Liver (tissue), 3 donors: ENCODE measurements at regions not wholly inside any gene's neighbourhood (a gene's known extent, or its start where the extent isn't known, plus 50 kb on each side); places are given as distances from the start of the nearest gene placed in this dataset.

Experiments used
- CTCF ChIP-seq: fragments of 150-350 bp; IDR thresholded peaks from 2 replicates; pipeline ENCODE4 v1.5.1; 2017; ENCODE audit warnings: improper control_type of control experiment, low read depth, low read length; ENCODE audit not compliant: missing input control
- RAD21 ChIP-seq, 2 donors: IDR thresholded peaks; 2 replicates each; pipeline ENCODE4 v1.6.1; 2016; ENCODE audit warnings: antibody characterized with exemption in 2 of 2, mild to moderate bottlenecking in 2 of 2
- SP1 ChIP-seq: IDR thresholded peaks from 2 replicates; pipeline ENCODE4 v1.6.1; 2018; ENCODE audit warnings: antibody characterized with exemption, mild to moderate bottlenecking
- YY1 ChIP-seq: IDR thresholded peaks from 2 replicates; pipeline ENCODE4 v1.6.1; 2016; ENCODE audit warnings: antibody characterized with exemption, mild to moderate bottlenecking
- donor health status: healthy.
- donor health status: healthy.

GRCh38 chr22:48503035-48503625 is 1324.5 kb downstream of the BRD1 start:
- no peak for TF ChIP-seq CTCF
- TF ChIP-seq YY1 = no peak
- TF ChIP-seq SP1 = no peak
- TF ChIP-seq RAD21 (IDR thresholded peaks at IDR 0.05) = no peak
